Sigmoid colon (tissue), 6 donors: ENCODE measurements at regions not wholly inside any gene's neighbourhood (a gene's known extent, or its start where the extent isn't known, plus 50 kb on each side); places are given as distances from the start of the nearest gene placed in this dataset.

ENCODE experiments used
- DNase-seq: peaks from one replicate; pipeline ENCODE4 v3.0.0-alpha.2; 2019
- H3K27ac ChIP-seq, 4 donors: fragments of 200-600 bp; sonication (generic); one replicate each; pipeline ENCODE4 v1.5.1; 2016 to 2019; ENCODE audit warnings: mild to moderate bottlenecking in 1 of 4
- H3K27me3 ChIP-seq, 3 donors: fragments of 200-600 bp; sonication (generic); one replicate each; pipeline ENCODE4 v1.5.1; 2019; ENCODE audit warnings: mild to moderate bottlenecking in 1 of 3
- H3K36me3 ChIP-seq, 4 donors: fragments of 200-600 bp; sonication (generic); one replicate each; pipeline ENCODE4 v1.5.1; 2016 to 2019
- H3K4me1 ChIP-seq, 4 donors: fragments of 200-600 bp; sonication (generic); one replicate each; pipeline ENCODE4 v1.5.1; 2017 to 2019
- H3K4me3 ChIP-seq, 4 donors: fragments of 200-600 bp; sonication (generic); one replicate each; pipeline ENCODE4 v1.5.1; 2017 to 2019; ENCODE audit warnings: mild to moderate bottlenecking in 2 of 4, moderate library complexity in 1 of 4
- H3K9me3 ChIP-seq, 4 donors: fragments of 200-600 bp in 3 of 4; sonication (generic) in 3 of 4; one replicate each; pipeline versions ENCODE4 v1.5.1 to v1.6.1; 2013 to 2019
- EP300 ChIP-seq, 4 donors: sonication (generic); formaldehyde crosslinking; IDR thresholded peaks; one replicate each; pipeline ENCODE4 v1.6.1; 2017; ENCODE audit warnings: antibody characterized with exemption in 4 of 4
- POLR2A ChIP-seq, 2 donors: fragments of 450-650 bp; IDR thresholded peaks; one replicate each; pipeline ENCODE4 v1.6.1; 2016; ENCODE audit warnings: antibody characterized with exemption in 2 of 2, mild to moderate bottlenecking in 2 of 2, moderate library complexity in 2 of 2
- POLR2AphosphoS5 ChIP-seq, 4 donors: sonication (generic); formaldehyde crosslinking; IDR thresholded peaks; one replicate each; pipeline ENCODE4 v1.6.1; 2017; ENCODE audit warnings: antibody characterized with exemption in 4 of 4
- WGBS, 2 donors: extraction: QIAGEN DNeasy Blood & Tissue Kit; methylation state at CpG; one replicate each; pipeline ENCODE4 v1.1.7; 2013; 5-methylcytosine and 5-hydroxymethylcytosine counted together
- intact Hi-C: fragments of 100-400 bp; cut with DNase I; formaldehyde crosslinking; loops from one replicate; pipeline ENCODE4 v1.15.1; 2023
- TF ChIP-seq, protein P1 (sequence below), 4 experiments: fragments of 450-650 bp in 3 of 4; fragments of 200-600 bp in 1 of 4; IDR thresholded peaks; one replicate each; pipeline ENCODE4 v1.5.1; 2016 to 2019; ENCODE audit warnings: antibody characterized with exemption in 4 of 4, mild to moderate bottlenecking in 3 of 4, moderate library complexity in 2 of 4
- donor health status: healthy with polysubstance abuse.
- donor health status: healthy.

DNA sequence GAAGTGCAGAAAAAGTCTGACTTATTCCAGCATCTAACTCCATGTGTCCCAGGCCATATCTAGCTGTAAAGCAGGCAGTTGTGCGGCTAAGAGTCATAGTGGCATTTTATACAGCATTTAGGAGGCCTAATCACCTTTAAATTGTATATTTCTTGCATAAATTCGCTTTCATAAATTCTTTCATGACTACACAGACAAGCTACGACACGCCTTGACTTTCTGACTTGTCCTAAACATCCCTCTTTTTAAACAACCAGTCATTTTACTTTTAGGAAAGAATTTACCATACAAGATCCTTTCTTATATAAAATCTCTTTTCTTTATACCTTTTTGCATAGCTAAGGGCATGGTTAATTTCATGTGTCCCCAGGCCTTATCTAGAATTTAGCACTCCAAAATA lies 81.7 kb upstream of the THBS2 start:
- no peak for DNase-seq
- Histone ChIP-seq H3K36me3 (no peaks in the 10 kb centered on the region), H3K4me1 (no peaks in the 10 kb centered on the region), H3K4me3 (no peak overlapping the region), H3K27ac (no peak overlapping the region), H3K9me3 (no peaks in the 10 kb centered on the region), H3K27me3 (no peaks in the 10 kb centered on the region)
- 87 to 90% methylated on average over 4 of the region's 4 CpGs for WGBS, 2 donors
- TF ChIP-seq POLR2A (IDR thresholded peaks at IDR 0.05), result no peak
- TF ChIP-seq POLR2AphosphoS5 (IDR thresholded peaks at IDR 0.05), result no peak
- TF ChIP-seq, protein P1, sequence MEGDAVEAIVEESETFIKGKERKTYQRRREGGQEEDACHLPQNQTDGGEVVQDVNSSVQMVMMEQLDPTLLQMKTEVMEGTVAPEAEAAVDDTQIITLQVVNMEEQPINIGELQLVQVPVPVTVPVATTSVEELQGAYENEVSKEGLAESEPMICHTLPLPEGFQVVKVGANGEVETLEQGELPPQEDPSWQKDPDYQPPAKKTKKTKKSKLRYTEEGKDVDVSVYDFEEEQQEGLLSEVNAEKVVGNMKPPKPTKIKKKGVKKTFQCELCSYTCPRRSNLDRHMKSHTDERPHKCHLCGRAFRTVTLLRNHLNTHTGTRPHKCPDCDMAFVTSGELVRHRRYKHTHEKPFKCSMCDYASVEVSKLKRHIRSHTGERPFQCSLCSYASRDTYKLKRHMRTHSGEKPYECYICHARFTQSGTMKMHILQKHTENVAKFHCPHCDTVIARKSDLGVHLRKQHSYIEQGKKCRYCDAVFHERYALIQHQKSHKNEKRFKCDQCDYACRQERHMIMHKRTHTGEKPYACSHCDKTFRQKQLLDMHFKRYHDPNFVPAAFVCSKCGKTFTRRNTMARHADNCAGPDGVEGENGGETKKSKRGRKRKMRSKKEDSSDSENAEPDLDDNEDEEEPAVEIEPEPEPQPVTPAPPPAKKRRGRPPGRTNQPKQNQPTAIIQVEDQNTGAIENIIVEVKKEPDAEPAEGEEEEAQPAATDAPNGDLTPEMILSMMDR (IDR thresholded peaks at IDR 0.05), result no peak
- TF ChIP-seq EP300 (IDR thresholded peaks at IDR 0.05), result no peak
- intact Hi-C loops, result no loop called here

DNA sequence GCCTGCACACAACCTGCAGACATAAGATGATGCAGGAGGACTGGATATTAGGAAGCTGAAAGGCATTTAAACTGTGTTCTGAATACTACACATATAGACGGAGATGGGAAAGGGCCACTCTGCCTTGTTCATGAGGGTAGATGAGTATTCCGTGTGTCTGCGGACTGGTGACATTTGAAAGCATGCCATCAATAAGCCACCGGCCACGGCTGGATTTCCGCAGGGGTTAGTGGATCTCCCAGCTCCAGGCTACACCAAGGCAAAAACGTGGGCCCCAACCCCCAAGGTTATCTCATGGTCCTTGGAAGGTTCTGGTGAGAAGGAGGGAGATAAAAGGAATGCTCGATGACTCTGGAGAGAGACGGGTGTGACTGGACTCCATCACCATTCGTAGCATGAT lies 78.6 kb upstream of the THBS2 start:
- H3K27me3 ChIP-seq, result no peaks in the 10 kb centered on the region
- no peak for DNase-seq
- 87 to 90% methylated on average over 10 of the region's 10 CpGs for WGBS, 2 donors
- H3K9me3 ChIP-seq, result no peaks in the 10 kb centered on the region
- H3K27ac ChIP-seq, result no peak overlapping the region
- H3K4me1 ChIP-seq, result peaks cover 0 to 4% (median 3%) of the 10 kb centered on the region in 4 donors
- H3K36me3 ChIP-seq, result no peaks in the 10 kb centered on the region
- no peak for TF ChIP-seq EP300 (IDR thresholded peaks at IDR 0.05)
- no peak for TF ChIP-seq POLR2AphosphoS5 (IDR thresholded peaks at IDR 0.05)
- TF ChIP-seq POLR2A (IDR thresholded peaks at IDR 0.05), result no peak
- TF ChIP-seq, protein P1 (IDR thresholded peaks at IDR 0.05), result no peak
- intact Hi-C loops, result no loop called here
- H3K4me3 ChIP-seq, result no peak overlapping the region

DNA sequence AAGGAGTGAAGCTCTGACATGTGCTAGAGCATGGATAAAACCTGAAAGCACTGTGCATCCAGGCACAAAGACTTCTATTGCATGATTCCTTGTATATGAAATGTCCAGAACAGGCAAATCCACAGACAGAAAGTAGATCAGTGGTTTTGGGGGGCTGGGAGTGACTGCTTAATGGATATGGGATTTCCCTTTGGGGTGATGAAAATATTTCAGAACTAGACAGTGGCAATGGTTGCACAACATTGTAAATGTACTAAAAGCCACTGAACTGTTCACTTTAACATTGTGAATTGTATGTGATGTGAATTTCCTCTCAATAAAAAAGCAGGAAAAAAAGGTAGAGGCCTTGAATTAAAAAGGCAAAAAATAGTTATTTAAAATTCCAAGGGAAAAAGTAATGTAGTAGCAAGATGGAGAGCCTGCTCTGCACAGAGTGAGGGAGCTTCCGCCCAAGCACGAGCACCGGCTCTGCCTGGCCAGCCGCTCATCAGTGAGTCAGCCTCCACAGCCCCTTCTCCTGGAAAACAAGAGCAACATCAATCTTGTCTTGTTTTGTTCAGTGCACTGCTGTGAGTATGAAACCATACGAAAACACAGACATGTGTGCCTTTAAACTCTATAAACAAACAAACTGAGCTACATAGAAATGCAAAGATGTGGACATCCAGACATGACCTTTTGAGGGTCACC lies 74.6 kb upstream of the THBS2 start:
- H3K4me3 ChIP-seq, result no peak overlapping the region
- TF ChIP-seq, protein P1 (IDR thresholded peaks at IDR 0.05), result no peak
- TF ChIP-seq EP300 (IDR thresholded peaks at IDR 0.05), result no peak
- no peak for TF ChIP-seq POLR2AphosphoS5 (IDR thresholded peaks at IDR 0.05)
- no peak for TF ChIP-seq POLR2A (IDR thresholded peaks at IDR 0.05)
- intact Hi-C loops, result no loop called here
- peaks cover 0 to 16% (median 6%) of the 10 kb centered on the region in 4 donors for H3K4me1 ChIP-seq
- 74 to 78% methylated on average over 5 of the region's 5 CpGs for WGBS, 2 donors
- H3K36me3 ChIP-seq, result no peaks in the 10 kb centered on the region
- H3K9me3 ChIP-seq, result no peaks in the 10 kb centered on the region
- H3K27ac ChIP-seq, result no peak overlapping the region
- no peaks in the 10 kb centered on the region for H3K27me3 ChIP-seq
- DNase-seq, result no peak

DNA sequence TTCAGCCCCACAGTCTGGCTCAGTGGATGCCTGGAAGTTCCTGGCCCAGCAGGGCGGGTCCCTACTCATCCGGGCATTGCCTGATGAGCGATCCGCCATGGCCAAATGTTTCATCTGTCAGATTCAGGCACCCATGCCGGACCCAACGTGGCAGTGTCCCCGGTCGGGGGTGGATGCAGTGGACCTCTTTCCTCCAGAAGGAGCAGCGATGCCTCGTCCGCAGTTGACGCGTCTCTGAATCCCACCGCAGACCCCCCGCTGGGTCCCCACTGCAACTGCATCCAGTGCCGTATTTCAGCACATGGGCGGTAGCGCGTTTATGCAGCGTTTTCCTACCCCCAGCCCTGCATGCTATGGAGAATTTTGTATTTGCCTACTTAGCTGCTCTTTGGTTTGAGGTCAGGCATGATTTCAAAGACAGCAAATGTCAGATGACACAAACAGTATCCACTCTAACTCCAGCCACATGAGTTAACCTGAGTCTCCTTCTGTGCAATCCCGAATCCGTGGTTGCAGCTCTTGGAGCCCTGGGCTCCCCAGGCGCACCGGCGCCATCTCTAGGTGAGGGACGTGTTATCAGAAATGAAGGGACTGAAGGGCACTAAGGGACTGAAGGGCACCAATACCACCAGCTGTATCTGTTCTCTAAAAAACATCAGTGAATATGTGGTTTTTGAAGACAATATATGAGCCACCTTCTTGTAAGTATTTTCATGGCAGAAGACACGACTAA lies 72.6 kb upstream of the THBS2 start:
- Histone ChIP-seq H3K4me3 (no peak overlapping the region), H3K27ac (peak overlapping the region in 1 of 4 donors; percentile 19), H3K9me3 (peaks cover 0 to 3% (median 0%) of the 10 kb centered on the region in 4 donors), H3K4me1 (peaks cover 0 to 16% (median 6%) of the 10 kb centered on the region in 4 donors), H3K36me3 (no peaks in the 10 kb centered on the region), H3K27me3 (no peaks in the 10 kb centered on the region)
- DNase-seq, result no peak
- intact Hi-C loops, result no loop called here
- TF ChIP-seq EP300 (IDR thresholded peaks at IDR 0.05), result no peak
- no peak for TF ChIP-seq POLR2A (IDR thresholded peaks at IDR 0.05)
- no peak for TF ChIP-seq POLR2AphosphoS5 (IDR thresholded peaks at IDR 0.05)
- TF ChIP-seq, protein P1 (IDR thresholded peaks at IDR 0.05), result peak in 1 of 4 experiments; percentile 26
- WGBS, 2 donors, result 80 to 86% methylated on average over 27 of the region's 27 CpGs
